ENCODE measurements at regions not wholly inside any gene's neighbourhood (a gene's known extent, or its start where the extent isn't known, plus 50 kb on each side); places are given as distances from the start of the nearest gene placed in this dataset.
"Not testable (repeated sequence)": the region's sequence is repeated elsewhere in the genome, so short reads cannot be mapped to it uniquely, and the experiment has no call there.

GRCh38 chr1:196009362-196009761 is 598.9 kb downstream of the KCNT2 start:
- Histone ChIP-seq H3K27me3 (ENCODE audit: low read length) (no peaks in the 10 kb centered on the region), H3K79me2 (ENCODE audit: low read length) (no peaks in the 10 kb centered on the region), H4K20me1 (ENCODE audit: insufficient read depth, low read depth, low read length) (no peaks in the 10 kb centered on the region), H3K9me3 (ENCODE audit: low read length) (peaks cover 12% of the 10 kb centered on the region; the same call in 1 of the 2 replicates), H3K9me2 (replicated peaks; ENCODE audit: insufficient read depth, low read length) (no peaks in the 10 kb centered on the region), H2AFZ (ENCODE audit: low read length) (no peak overlapping the region), H3K4me3 (ENCODE audit: low read length) (no peak overlapping the region), H3K4me1 (ENCODE audit: low read length) (no peaks in the 10 kb centered on the region), H3K27ac (ENCODE audit: low read length) (no peak overlapping the region), H3K9ac (ENCODE audit: low read length) (no peak overlapping the region), H3K4me2 (ENCODE audit: low read depth, low read length, poor library complexity, severe bottlenecking) (no peak overlapping the region), H3K36me3 (ENCODE audit: insufficient read depth, low read length) (no peaks in the 10 kb centered on the region)
- DNase-seq = no peak

- Histone ChIP-seq H3K79me2 (ENCODE audit: low read length) (no peaks in the 10 kb centered on the region), H3K4me1 (ENCODE audit: low read length) (no peaks in the 10 kb centered on the region), H3K4me2 (ENCODE audit: low read depth, low read length, poor library complexity, severe bottlenecking) (no peak overlapping the region), H3K9ac (ENCODE audit: low read length) (no peak overlapping the region), H3K9me2 (replicated peaks; ENCODE audit: insufficient read depth, low read length) (no peaks in the 10 kb centered on the region), H3K36me3 (ENCODE audit: insufficient read depth, low read length) (no peaks in the 10 kb centered on the region), H3K9me3 (ENCODE audit: low read length) (peaks cover 12% of the 10 kb centered on the region; the same call in 1 of the 2 replicates), H3K4me3 (ENCODE audit: low read length) (no peak overlapping the region), H3K27ac (ENCODE audit: low read length) (no peak overlapping the region), H4K20me1 (ENCODE audit: insufficient read depth, low read depth, low read length) (no peaks in the 10 kb centered on the region), H3K27me3 (ENCODE audit: low read length) (no peaks in the 10 kb centered on the region), H2AFZ (ENCODE audit: low read length) (no peak overlapping the region)
- no peak for DNase-seq
Observed at GRCh38 chr1:196007763-196008162, 600.5 kb downstream of the KCNT2 start.

GRCh38 chr1:196005426-196005825 is 602.8 kb downstream of the KCNT2 start:
- Histone ChIP-seq H3K36me3 (ENCODE audit: insufficient read depth, low read length) (no peaks in the 10 kb centered on the region), H3K27me3 (ENCODE audit: low read length) (no peaks in the 10 kb centered on the region), H3K4me2 (ENCODE audit: low read depth, low read length, poor library complexity, severe bottlenecking) (no peak overlapping the region), H3K4me3 (ENCODE audit: low read length) (no peak overlapping the region), H2AFZ (ENCODE audit: low read length) (no peak overlapping the region), H3K79me2 (ENCODE audit: low read length) (no peaks in the 10 kb centered on the region), H3K27ac (ENCODE audit: low read length) (no peak overlapping the region), H3K9me2 (replicated peaks; ENCODE audit: insufficient read depth, low read length) (no peaks in the 10 kb centered on the region), H4K20me1 (ENCODE audit: insufficient read depth, low read depth, low read length) (no peaks in the 10 kb centered on the region), H3K9me3 (ENCODE audit: low read length) (peaks cover 11% of the 10 kb centered on the region; the same call in 1 of the 2 replicates), H3K9ac (ENCODE audit: low read length) (no peak overlapping the region), H3K4me1 (ENCODE audit: low read length) (no peaks in the 10 kb centered on the region)
- no peak for DNase-seq

- not testable (repeated sequence) for H3K9ac ChIP-seq (ENCODE audit: low read length); H3K27me3 ChIP-seq (ENCODE audit: low read length); H3K27ac ChIP-seq (ENCODE audit: low read length); H3K9me3 ChIP-seq (ENCODE audit: low read length); H3K36me3 ChIP-seq (ENCODE audit: insufficient read depth, low read length); H2AFZ ChIP-seq (ENCODE audit: low read length); H3K9me2 ChIP-seq (replicated peaks; ENCODE audit: insufficient read depth, low read length); H4K20me1 ChIP-seq (ENCODE audit: insufficient read depth, low read depth, low read length); H3K4me2 ChIP-seq (ENCODE audit: low read depth, low read length, poor library complexity, severe bottlenecking); DNase-seq; H3K4me1 ChIP-seq (ENCODE audit: low read length); H3K4me3 ChIP-seq (ENCODE audit: low read length); H3K79me2 ChIP-seq (ENCODE audit: low read length)
Observed at GRCh38 chr1:196004388-196004787, 603.9 kb downstream of the KCNT2 start.

- DNase-seq = no peak
- Histone ChIP-seq H3K9ac (ENCODE audit: low read length) (no peak overlapping the region), H3K9me2 (replicated peaks; ENCODE audit: insufficient read depth, low read length) (no peaks in the 10 kb centered on the region), H3K79me2 (ENCODE audit: low read length) (no peaks in the 10 kb centered on the region), H3K27ac (ENCODE audit: low read length) (no peak overlapping the region), H3K9me3 (ENCODE audit: low read length) (peaks cover 9% of the 10 kb centered on the region), H3K4me1 (ENCODE audit: low read length) (no peaks in the 10 kb centered on the region), H3K4me3 (ENCODE audit: low read length) (no peak overlapping the region), H4K20me1 (ENCODE audit: insufficient read depth, low read depth, low read length) (no peaks in the 10 kb centered on the region), H3K27me3 (ENCODE audit: low read length) (no peaks in the 10 kb centered on the region), H2AFZ (ENCODE audit: low read length) (no peak overlapping the region), H3K36me3 (ENCODE audit: insufficient read depth, low read length) (no peaks in the 10 kb centered on the region), H3K4me2 (ENCODE audit: low read depth, low read length, poor library complexity, severe bottlenecking) (no peak overlapping the region)
Observed at GRCh38 chr1:196002906-196003305, 605.3 kb downstream of the KCNT2 start.

- not testable (repeated sequence) for H3K4me3 ChIP-seq (ENCODE audit: low read length); H3K9ac ChIP-seq (ENCODE audit: low read length); DNase-seq; H3K27ac ChIP-seq (ENCODE audit: low read length); H2AFZ ChIP-seq (ENCODE audit: low read length); H3K4me2 ChIP-seq (ENCODE audit: low read depth, low read length, poor library complexity, severe bottlenecking); H3K79me2 ChIP-seq (ENCODE audit: low read length); H3K36me3 ChIP-seq (ENCODE audit: insufficient read depth, low read length); H4K20me1 ChIP-seq (ENCODE audit: insufficient read depth, low read depth, low read length); H3K9me3 ChIP-seq (ENCODE audit: low read length); H3K27me3 ChIP-seq (ENCODE audit: low read length); H3K9me2 ChIP-seq (replicated peaks; ENCODE audit: insufficient read depth, low read length); H3K4me1 ChIP-seq (ENCODE audit: low read length)
Observed at GRCh38 chr1:196002296-196002695, 605.9 kb downstream of the KCNT2 start.

- peaks cover 9% of the 10 kb centered on the region for H3K9me3 ChIP-seq (ENCODE audit: low read length)
- no peaks in the 10 kb centered on the region for H3K79me2 ChIP-seq (ENCODE audit: low read length)
- H2AFZ ChIP-seq (ENCODE audit: low read length) = no peak overlapping the region
- no peaks in the 10 kb centered on the region for H4K20me1 ChIP-seq (ENCODE audit: insufficient read depth, low read depth, low read length)
- no peak overlapping the region for H3K9ac ChIP-seq (ENCODE audit: low read length)
- no peak overlapping the region for H3K4me2 ChIP-seq (ENCODE audit: low read depth, low read length, poor library complexity, severe bottlenecking)
- H3K4me1 ChIP-seq (ENCODE audit: low read length) = no peaks in the 10 kb centered on the region
- H3K36me3 ChIP-seq (ENCODE audit: insufficient read depth, low read length) = no peaks in the 10 kb centered on the region
- DNase-seq = no peak
- H3K4me3 ChIP-seq (ENCODE audit: low read length) = no peak overlapping the region
- H3K27ac ChIP-seq (ENCODE audit: low read length) = no peak overlapping the region
- H3K9me2 ChIP-seq (replicated peaks; ENCODE audit: insufficient read depth, low read length) = no peaks in the 10 kb centered on the region
- H3K27me3 ChIP-seq (ENCODE audit: low read length) = no peaks in the 10 kb centered on the region
Observed at GRCh38 chr1:196001188-196001587, 607.1 kb downstream of the KCNT2 start.

GRCh38 chr1:195999022-195999421 is 609.2 kb downstream of the KCNT2 start:
- no peak for DNase-seq
- Histone ChIP-seq H3K4me1 (ENCODE audit: low read length) (no peaks in the 10 kb centered on the region), H3K4me3 (ENCODE audit: low read length) (no peak overlapping the region), H3K4me2 (ENCODE audit: low read depth, low read length, poor library complexity, severe bottlenecking) (no peak overlapping the region), H3K27me3 (ENCODE audit: low read length) (no peaks in the 10 kb centered on the region), H3K9me3 (ENCODE audit: low read length) (peaks cover 10% of the 10 kb centered on the region), H3K27ac (ENCODE audit: low read length) (no peak overlapping the region), H2AFZ (ENCODE audit: low read length) (no peak overlapping the region), H3K79me2 (ENCODE audit: low read length) (no peaks in the 10 kb centered on the region), H3K9ac (ENCODE audit: low read length) (no peak overlapping the region), H4K20me1 (ENCODE audit: insufficient read depth, low read depth, low read length) (no peaks in the 10 kb centered on the region), H3K36me3 (ENCODE audit: insufficient read depth, low read length) (no peaks in the 10 kb centered on the region), H3K9me2 (replicated peaks; ENCODE audit: insufficient read depth, low read length) (no peaks in the 10 kb centered on the region)

Data from Karpas-422 (cell line).